LNCaP clone FGC (cell line): ENCODE measurements at regions not wholly inside any gene's neighbourhood (a gene's known extent, or its start where the extent isn't known, plus 50 kb on each side); places are given as distances from the start of the nearest gene placed in this dataset.

Experiments
- DNase-seq: peaks from one replicate; pipeline ENCODE4 v3.0.0-alpha.2; 2011; ENCODE audit warnings: low read depth
- H3K4me3 ChIP-seq: 2 replicates; pipeline ENCODE4 v1.5.1; 2011; ENCODE audit warnings: mild to moderate bottlenecking, low read depth, low read length, control low read depth
- TF ChIP-seq, protein P1 (sequence below): IDR thresholded peaks from 2 replicates; pipeline ENCODE4 v1.5.1; 2012; ENCODE audit warnings: mild to moderate bottlenecking; ENCODE audit not compliant: control insufficient read depth, insufficient read depth; ENCODE audit errors: extremely low read depth

DNA sequence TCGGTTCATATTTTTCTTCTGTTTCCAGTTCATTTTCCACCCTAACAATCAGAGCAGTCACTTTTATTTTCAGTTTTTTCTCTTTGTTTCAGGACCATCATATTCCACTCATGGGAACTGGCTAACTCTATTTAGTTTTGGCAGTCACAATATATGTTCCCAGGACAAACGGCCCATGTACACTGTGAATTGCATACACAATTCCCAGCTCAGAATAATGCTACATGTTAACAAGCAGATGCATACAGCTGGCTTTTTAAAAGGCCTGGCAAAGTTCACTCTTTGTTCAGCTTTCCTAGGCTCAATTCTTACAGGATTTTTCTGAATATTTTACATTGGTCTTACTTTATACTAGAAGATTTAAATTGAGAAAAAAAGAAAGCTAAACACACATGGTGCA lies 224.9 kb downstream of the ANKRD50 start:
- no peak overlapping the region for H3K4me3 ChIP-seq
- TF ChIP-seq, protein P1, sequence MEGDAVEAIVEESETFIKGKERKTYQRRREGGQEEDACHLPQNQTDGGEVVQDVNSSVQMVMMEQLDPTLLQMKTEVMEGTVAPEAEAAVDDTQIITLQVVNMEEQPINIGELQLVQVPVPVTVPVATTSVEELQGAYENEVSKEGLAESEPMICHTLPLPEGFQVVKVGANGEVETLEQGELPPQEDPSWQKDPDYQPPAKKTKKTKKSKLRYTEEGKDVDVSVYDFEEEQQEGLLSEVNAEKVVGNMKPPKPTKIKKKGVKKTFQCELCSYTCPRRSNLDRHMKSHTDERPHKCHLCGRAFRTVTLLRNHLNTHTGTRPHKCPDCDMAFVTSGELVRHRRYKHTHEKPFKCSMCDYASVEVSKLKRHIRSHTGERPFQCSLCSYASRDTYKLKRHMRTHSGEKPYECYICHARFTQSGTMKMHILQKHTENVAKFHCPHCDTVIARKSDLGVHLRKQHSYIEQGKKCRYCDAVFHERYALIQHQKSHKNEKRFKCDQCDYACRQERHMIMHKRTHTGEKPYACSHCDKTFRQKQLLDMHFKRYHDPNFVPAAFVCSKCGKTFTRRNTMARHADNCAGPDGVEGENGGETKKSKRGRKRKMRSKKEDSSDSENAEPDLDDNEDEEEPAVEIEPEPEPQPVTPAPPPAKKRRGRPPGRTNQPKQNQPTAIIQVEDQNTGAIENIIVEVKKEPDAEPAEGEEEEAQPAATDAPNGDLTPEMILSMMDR, result no peak
- no peak for DNase-seq

DNA sequence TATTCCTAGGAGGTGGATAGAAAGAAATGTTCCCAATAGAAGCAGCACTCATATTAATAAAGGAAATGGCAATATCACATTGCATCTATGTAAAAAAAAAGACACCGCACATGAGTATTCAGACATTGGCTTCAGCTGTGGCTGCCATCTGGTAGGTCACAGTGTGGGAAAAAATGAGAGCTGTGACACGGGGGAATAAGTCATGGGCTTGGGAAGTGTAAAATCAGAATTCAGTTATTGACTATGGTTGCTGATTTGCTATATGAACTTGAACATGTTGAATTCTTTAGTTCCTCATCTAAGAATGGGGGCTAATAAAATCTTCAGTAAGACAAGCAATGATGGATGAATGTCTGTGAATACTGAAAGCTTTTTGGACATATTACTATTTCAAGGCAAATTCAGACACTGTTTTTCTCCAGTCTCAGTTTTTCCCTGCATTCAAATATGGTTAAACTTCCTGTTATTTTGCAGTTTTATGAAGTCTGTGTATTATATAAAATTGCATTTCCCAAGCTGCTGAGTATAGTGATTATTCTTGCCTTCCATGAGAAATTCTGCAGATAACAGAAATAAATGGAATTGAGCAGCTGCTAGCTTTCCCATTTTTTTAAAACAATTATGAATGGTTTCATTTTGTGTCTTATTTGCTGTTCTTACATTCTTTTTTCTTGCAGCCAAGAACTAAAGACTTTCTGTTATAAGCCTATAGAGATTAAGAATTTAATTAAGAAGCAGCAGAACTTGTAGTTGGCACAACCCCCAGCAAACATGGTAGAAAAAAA lies 221.0 kb downstream of the ANKRD50 start:
- TF ChIP-seq, protein P1, result no peak
- no peak overlapping the region for H3K4me3 ChIP-seq
- DNase-seq, result no peak

DNA sequence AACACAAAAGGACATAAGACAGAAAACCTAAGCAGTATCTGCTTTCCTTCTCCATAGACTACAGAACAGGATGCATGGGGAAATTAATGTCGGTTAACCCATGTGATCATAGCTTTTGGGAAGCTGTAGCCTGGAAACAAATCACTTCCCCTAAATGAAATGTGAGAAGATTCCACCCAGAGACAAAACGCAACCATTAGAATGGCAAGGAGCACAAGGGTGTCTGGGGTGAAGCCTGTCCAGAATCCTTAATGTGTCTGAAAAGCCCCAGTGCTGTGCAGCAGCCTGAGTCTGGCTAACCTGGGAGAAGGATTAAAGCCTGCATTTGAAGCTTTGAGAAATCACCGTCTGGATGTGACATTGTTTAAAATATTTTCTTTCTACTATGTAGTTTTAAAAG lies 213.3 kb downstream of the ANKRD50 start:
- H3K4me3 ChIP-seq, result no peak overlapping the region
- no peak for DNase-seq
- TF ChIP-seq, protein P1, result no peak

DNA sequence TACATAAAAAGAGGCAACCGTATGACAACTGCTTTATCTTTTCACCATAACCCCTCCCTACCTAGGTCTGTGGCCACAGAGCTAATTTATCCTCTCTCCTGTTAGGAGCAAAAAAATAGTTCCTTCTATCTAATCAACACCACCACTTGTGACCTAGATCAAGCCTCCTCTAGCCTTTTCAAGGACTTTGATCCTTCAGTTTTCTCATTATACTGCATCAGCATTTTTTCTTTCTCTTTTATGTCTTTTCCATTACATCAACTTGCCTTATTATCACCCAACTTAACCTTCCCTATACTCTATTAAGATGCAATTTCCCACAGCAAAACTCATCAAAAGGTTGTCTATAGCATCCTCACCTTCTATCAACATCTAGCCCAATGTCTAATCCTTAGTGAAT lies 211.0 kb downstream of the ANKRD50 start:
- no peak overlapping the region for H3K4me3 ChIP-seq
- TF ChIP-seq, protein P1, result no peak
- no peak for DNase-seq

DNA sequence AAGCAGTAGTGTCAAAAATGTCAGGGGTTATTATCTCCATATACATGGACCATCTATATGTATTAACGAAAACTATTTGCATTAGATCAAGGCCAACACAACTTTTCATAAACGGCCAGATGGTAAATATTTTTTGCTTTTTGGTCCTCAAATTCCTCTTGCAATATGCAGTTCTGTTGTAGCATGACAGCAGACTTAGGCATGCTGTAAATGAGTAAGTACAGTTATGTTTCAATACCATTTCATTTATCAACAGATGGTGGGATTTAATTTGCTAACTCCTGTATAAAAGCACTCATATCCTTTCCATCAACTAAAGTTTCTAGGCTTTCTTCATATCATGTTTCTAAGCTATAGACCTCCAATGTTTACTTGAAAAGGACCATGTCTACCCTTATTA lies 208.1 kb downstream of the ANKRD50 start:
- TF ChIP-seq, protein P1, result no peak
- no peak for DNase-seq
- no peak overlapping the region for H3K4me3 ChIP-seq

DNA sequence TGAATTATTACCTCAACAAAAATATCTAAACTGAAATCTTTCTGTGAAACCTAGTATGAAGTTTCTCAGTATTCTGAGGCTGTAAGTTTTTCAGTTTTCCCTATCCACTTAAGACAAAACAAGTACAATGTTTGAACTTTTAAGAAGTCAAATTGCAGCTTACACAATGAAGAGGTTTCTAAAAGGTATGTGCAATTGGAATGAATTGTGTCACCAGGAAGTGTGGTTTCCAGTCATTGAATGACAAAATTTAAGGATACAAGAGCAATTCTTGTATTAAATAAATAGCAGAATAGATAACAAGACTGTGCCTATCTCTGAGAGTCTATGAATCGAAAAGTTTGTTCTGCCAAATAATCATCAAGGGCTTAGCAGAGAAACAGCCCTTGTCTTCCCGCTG lies 207.3 kb downstream of the ANKRD50 start:
- no peak overlapping the region for H3K4me3 ChIP-seq
- TF ChIP-seq, protein P1, result no peak

DNA sequence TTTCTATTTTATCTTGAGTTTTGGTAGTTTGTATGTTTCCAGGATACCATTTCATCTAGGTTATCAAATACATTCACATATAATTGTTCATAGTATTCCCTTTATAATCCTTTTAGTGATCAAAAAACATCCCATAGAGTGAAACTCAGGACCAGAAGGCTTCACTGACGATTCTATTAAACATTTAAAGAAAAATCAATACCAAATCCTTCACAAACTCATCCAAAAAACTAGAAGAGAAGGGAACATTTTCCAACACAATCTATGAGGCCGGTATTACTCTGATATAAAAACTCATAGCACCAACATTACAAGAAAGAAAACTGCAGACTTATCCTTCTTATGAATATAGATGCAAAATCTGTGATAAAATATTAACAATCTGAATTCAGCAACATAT lies 203.4 kb downstream of the ANKRD50 start:
- DNase-seq, result no peak
- TF ChIP-seq, protein P1, result no peak
- no peak overlapping the region for H3K4me3 ChIP-seq

More for the DNA sequence above, 207.3 kb downstream of the ANKRD50 start:
- no peak for DNase-seq
